CD8-positive, alpha-beta memory T cell (primary cell): ENCODE measurements at regions not wholly inside any gene's neighbourhood (a gene's known extent, or its start where the extent isn't known, plus 50 kb on each side); places are given as distances from the start of the nearest gene placed in this dataset.

Experiments used
- CTCF ChIA-PET: fragments of 350-600 bp; sonication (Branson Sonifier 250); formaldehyde crosslinking; loops from one replicate; lab custom pipeline; 2021; ENCODE audit warnings: antibody characterized with exemption; lab: Charles Lee
- POLR2A ChIA-PET: fragments of 350-600 bp; sonication (Branson Sonifier 250); formaldehyde crosslinking; loops from one replicate; lab custom pipeline; 2021; ENCODE audit warnings: antibody characterized with exemption; lab: Charles Lee
- DNase-seq, 5 donors: peaks; one replicate each; pipeline versions ENCODE4 v3.0.0 to v3.0.0-alpha.2; 2020 to 2022; ENCODE audit warnings: mixed read lengths in 1 of 5
- H3K27ac ChIP-seq: one replicate; pipeline ENCODE4 v1.7.0; 2013; ENCODE audit warnings: low read depth, mild to moderate bottlenecking, low read length, moderate library complexity
- H3K27me3 ChIP-seq: 2 replicates; pipeline ENCODE4 v1.7.0; 2013; ENCODE audit warnings: low read length, mild to moderate bottlenecking; ENCODE audit not compliant: insufficient read depth, poor library complexity, severe bottlenecking
- H3K36me3 ChIP-seq: 2 replicates; pipeline ENCODE4 v1.7.0; 2013; ENCODE audit warnings: mild to moderate bottlenecking, low read length, moderate library complexity; ENCODE audit not compliant: insufficient read depth
- H3K4me1 ChIP-seq: 2 replicates; pipeline ENCODE4 v1.7.0; 2013; ENCODE audit warnings: mild to moderate bottlenecking, low read length, moderate library complexity; ENCODE audit not compliant: insufficient read depth
- H3K4me3 ChIP-seq: 2 replicates; pipeline ENCODE4 v1.7.0; 2013; ENCODE audit warnings: mild to moderate bottlenecking, low read length
- H3K9me3 ChIP-seq: 2 replicates; pipeline ENCODE4 v1.7.0; 2013; ENCODE audit warnings: mild to moderate bottlenecking, low read length
- H3K27ac Mint-ChIP-seq, 8 donors: one replicate each; pipeline ENCODE4 v1.8.0; 2020 to 2021; ENCODE audit warnings: mixed read lengths in 8 of 8, mild to moderate bottlenecking in 6 of 8, inconsistent platforms in 3 of 8, moderate library complexity in 3 of 8
- H3K27me3 Mint-ChIP-seq, 2 donors: one replicate each; pipeline ENCODE4 v1.8.0; 2020 to 2021; ENCODE audit warnings: mixed read lengths in 2 of 2, mild to moderate bottlenecking in 1 of 2, moderate library complexity in 1 of 2
- H3K36me3 Mint-ChIP-seq, 3 donors: one replicate each; pipeline ENCODE4 v1.8.0; 2020 to 2021; ENCODE audit warnings: mixed read lengths in 3 of 3, inconsistent platforms in 1 of 3, mild to moderate bottlenecking in 1 of 3
- H3K4me1 Mint-ChIP-seq, 3 donors: one replicate each; pipeline ENCODE4 v1.8.0; 2020 to 2021; ENCODE audit warnings: mixed read lengths in 3 of 3, inconsistent platforms in 1 of 3, mild to moderate bottlenecking in 1 of 3
- H3K4me3 Mint-ChIP-seq, 7 donors: one replicate each; pipeline ENCODE4 v1.8.0; 2020 to 2021; ENCODE audit warnings: mixed read lengths in 7 of 7, mild to moderate bottlenecking in 6 of 7, moderate library complexity in 4 of 7, inconsistent platforms in 2 of 7
- H3K9me3 Mint-ChIP-seq, 5 donors: one replicate each; pipeline ENCODE4 v1.8.0; 2020 to 2022; ENCODE audit warnings: mixed read lengths in 5 of 5, mild to moderate bottlenecking in 3 of 5, moderate library complexity in 2 of 5, inconsistent platforms in 1 of 5

DNA sequence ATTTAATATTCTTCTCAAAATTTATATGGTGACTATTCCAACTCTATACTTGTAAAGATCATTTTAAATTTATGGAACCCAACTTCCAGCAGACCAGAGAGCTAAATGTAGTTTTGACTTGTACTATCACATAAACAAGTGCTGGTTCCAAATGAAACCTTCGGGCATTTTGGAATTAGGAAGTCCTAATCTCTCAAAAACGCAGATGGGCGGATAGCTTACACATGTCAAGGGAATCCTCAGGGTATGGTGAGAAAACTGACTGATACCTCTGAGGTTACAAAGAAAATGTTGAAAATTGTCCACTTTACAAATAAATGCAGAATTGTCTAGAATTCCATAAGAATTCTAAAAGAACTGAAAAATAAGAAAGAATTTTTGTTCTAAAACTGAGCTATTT, 224.1 kb downstream of the SS18 start:
- H3K9me3 ChIP-seq, result no peaks in the 10 kb centered on the region
- no peak for DNase-seq
- peaks cover 0 to 4% (median 0%) of the 10 kb centered on the region in 5 donors for H3K9me3 Mint-ChIP-seq
- peaks cover 9 to 24% of the 10 kb centered on the region in 2 donors for H3K27me3 Mint-ChIP-seq
- ChIA-PET POLR2A (no interaction called here), CTCF (interaction anchor here (1.4 kb wide), 1 partner anchor 11 kb away, joined by 3 read pairs; no protein-coding TSS in a partner anchor)
- no peaks in the 10 kb centered on the region for H3K36me3 ChIP-seq
- H3K27ac Mint-ChIP-seq, result no peak overlapping the region
- no peaks in the 10 kb centered on the region for H3K4me1 ChIP-seq
- H3K36me3 Mint-ChIP-seq, result no peaks in the 10 kb centered on the region
- no peaks in the 10 kb centered on the region for H3K27me3 ChIP-seq
- H3K27ac ChIP-seq, result no peak overlapping the region
- no peak overlapping the region for H3K4me3 Mint-ChIP-seq
- no peak overlapping the region for H3K4me3 ChIP-seq
- no peaks in the 10 kb centered on the region for H3K4me1 Mint-ChIP-seq

DNA sequence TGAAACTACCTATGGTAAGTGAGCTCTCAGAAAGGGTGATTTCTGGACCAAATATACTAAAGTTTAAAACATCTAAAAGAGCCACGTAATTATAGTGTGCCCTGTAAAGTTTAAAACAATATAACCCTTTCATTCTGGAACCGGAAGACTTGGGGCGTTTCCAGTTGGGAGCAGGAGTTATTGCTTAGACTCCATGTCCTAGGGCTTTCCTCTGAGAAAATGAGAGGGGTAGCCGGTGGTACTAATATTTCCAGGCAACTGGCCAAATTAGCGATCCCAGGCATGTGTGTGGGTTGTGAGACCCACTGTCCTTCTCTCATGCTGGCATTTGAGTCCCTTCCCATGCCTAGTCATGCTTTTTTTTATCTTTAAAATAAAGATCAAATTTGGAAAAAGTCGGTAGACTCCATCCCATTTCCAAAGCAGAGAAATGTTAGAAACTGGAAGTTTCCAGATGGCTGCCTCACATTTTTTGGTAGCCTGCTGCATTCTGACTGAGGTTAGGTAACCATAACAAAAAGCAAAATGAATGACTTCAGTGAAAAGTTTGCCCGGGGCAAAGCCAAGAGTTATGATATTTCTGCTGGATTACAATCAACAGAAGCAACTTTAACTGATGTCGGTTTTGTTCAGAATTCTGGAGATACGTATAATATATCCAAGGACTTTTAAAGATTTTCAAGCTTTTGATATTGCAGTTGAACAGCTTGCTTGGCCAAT, 227.4 kb downstream of the SS18 start:
- Histone ChIP-seq H3K4me3 (no peak overlapping the region), H3K27ac (no peak overlapping the region), H3K9me3 (no peaks in the 10 kb centered on the region), H3K4me1 (no peaks in the 10 kb centered on the region), H3K27me3 (no peaks in the 10 kb centered on the region), H3K36me3 (no peaks in the 10 kb centered on the region)
- ChIA-PET POLR2A (no interaction called here), CTCF (no interaction called here)
- Mint-ChIP-seq H3K9me3 (no peaks in the 10 kb centered on the region), H3K4me1 (no peaks in the 10 kb centered on the region), H3K27ac (no peak overlapping the region), H3K36me3 (no peaks in the 10 kb centered on the region), H3K27me3 (peaks cover 10 to 15% of the 10 kb centered on the region in 2 donors), H3K4me3 (no peak overlapping the region)
- no peak for DNase-seq

DNA sequence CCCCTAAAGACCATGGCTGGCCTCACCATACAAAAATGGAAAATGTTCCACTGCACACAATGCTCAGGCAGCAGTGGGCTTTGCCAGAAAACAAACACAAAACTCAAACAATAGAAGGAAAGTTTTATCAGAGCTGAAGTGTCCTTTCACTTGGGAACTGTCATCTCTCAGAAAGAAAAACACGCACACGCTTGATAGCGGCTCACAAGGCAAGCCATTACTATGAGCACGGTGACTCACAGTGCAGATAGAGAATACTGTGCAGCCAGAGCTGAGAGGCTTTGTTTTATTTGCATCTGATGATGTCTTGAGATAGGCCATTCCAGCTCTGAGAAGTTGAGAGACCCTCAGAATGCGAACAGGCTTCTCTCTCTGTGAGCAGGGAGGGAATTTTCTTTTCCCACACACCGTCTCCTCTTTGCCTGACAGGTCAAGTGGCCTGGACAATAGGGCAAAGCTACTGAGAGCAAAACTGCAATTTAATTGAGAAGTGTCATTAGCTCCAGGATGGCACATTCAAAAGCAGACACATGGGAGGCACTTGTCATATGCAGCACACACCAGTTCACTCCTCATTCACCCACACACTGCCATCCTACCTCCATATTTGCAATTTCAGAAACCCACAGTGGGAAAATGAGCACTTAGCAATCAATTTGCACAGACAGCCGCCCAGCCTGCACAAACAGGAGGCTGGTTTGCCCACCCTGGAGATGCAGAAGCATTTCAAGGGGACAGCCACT, 236.6 kb downstream of the SS18 start:
- DNase-seq, result no peak
- POLR2A ChIA-PET, result no interaction called here
- Histone ChIP-seq H3K27ac (no peak overlapping the region), H3K9me3 (no peaks in the 10 kb centered on the region), H3K36me3 (no peaks in the 10 kb centered on the region), H3K27me3 (no peaks in the 10 kb centered on the region), H3K4me3 (no peak overlapping the region), H3K4me1 (no peaks in the 10 kb centered on the region)
- H3K36me3 Mint-ChIP-seq, result no peaks in the 10 kb centered on the region
- CTCF ChIA-PET, result no interaction called here
- no peak overlapping the region for H3K27ac Mint-ChIP-seq
- H3K4me1 Mint-ChIP-seq, result no peaks in the 10 kb centered on the region
- peaks cover 3 to 8% of the 10 kb centered on the region in 2 donors for H3K27me3 Mint-ChIP-seq
- no peaks in the 10 kb centered on the region for H3K9me3 Mint-ChIP-seq
- H3K4me3 Mint-ChIP-seq, result no peak overlapping the region

DNA sequence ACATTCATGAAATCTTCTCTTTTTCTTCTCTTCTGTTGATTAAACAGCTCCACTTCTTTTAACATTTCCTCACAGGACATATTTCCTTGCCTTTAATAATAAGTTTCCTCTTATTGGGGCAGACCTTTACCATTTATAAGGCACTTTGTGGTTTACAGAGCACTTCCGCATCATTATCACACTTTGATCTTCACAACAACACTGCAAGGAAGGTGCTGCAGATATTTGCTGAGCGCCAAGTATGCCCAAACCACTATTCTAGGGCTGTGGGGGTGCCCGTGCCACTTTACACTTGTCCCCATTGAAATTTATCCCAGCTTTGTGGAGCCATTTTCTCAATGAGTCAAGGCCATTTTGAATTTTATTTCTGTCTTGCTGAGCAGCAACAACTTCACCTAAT, 246.6 kb downstream of the SS18 start:
- no peak overlapping the region for H3K4me3 Mint-ChIP-seq
- H3K36me3 ChIP-seq, result no peaks in the 10 kb centered on the region
- H3K27ac ChIP-seq, result no peak overlapping the region
- ChIA-PET CTCF (interaction anchor here (1.3 kb wide), 1 partner anchor 11 kb away, joined by 4 read pairs; no protein-coding TSS in a partner anchor), POLR2A (no interaction called here)
- peak overlapping the region in 1 of 8 donors; percentile 14 for H3K27ac Mint-ChIP-seq
- H3K9me3 Mint-ChIP-seq, result peaks cover 0 to 2% (median 0%) of the 10 kb centered on the region in 5 donors
- H3K27me3 ChIP-seq, result no peaks in the 10 kb centered on the region
- no peak for DNase-seq
- no peaks in the 10 kb centered on the region for H3K4me1 ChIP-seq
- no peaks in the 10 kb centered on the region for H3K9me3 ChIP-seq
- H3K4me3 ChIP-seq, result no peak overlapping the region
- H3K36me3 Mint-ChIP-seq, result no peaks in the 10 kb centered on the region
- H3K27me3 Mint-ChIP-seq, result peaks cover 5 to 8% of the 10 kb centered on the region in 2 donors
- peaks cover 7 to 8% (median 7%) of the 10 kb centered on the region in 3 donors for H3K4me1 Mint-ChIP-seq

DNA sequence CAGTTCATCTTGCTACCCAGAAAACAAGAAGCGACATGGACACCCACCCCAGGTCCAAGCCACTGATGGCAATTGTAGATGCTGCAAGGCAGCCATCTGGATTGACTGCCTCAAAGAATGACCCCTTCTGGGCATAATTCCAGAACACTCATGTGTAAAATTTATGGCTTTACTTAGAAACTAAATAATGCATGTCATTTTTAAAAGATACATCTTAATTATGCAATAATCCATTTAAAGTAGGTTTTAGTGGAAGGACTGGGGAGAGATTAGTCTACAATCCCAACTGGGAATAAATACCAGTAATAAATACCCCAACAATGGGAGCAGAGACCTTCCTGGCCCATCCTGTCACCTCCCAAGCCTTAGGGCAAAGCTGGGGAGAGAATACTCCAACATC, 247.7 kb downstream of the SS18 start:
- ChIA-PET POLR2A (no interaction called here), CTCF (no interaction called here)
- Mint-ChIP-seq H3K36me3 (no peaks in the 10 kb centered on the region), H3K9me3 (peaks cover 0 to 2% (median 0%) of the 10 kb centered on the region in 5 donors), H3K27ac (no peak overlapping the region), H3K27me3 (peaks cover 5 to 7% of the 10 kb centered on the region in 2 donors), H3K4me1 (peaks cover 7 to 8% (median 7%) of the 10 kb centered on the region in 3 donors), H3K4me3 (no peak overlapping the region)
- H3K9me3 ChIP-seq, result no peaks in the 10 kb centered on the region
- DNase-seq, result no peak
- H3K36me3 ChIP-seq, result no peaks in the 10 kb centered on the region
- no peak overlapping the region for H3K27ac ChIP-seq
- no peaks in the 10 kb centered on the region for H3K27me3 ChIP-seq
- H3K4me3 ChIP-seq, result no peak overlapping the region
- no peaks in the 10 kb centered on the region for H3K4me1 ChIP-seq

DNA sequence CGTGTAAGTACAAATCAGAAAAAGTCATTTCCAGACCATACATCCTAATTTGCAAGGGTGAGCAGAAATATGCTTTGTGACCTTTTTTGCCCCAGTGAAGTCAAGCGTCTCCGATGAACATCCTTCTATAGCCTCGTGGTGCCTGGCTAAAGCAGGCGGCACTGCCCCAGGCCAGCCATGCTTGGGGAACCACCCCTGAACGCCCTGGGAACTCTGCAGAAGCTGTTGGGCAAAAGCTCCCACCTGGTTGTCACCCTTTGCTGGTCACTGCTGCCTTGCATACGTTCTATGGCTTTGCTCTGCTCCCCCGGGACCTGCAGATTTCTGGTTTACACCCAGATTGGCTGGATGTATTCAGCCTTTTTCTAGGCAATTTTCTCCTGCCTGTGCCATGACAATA, 256.4 kb downstream of the SS18 start:
- Histone ChIP-seq H3K4me3 (no peak overlapping the region), H3K27ac (no peak overlapping the region), H3K36me3 (no peaks in the 10 kb centered on the region), H3K9me3 (no peaks in the 10 kb centered on the region), H3K27me3 (no peaks in the 10 kb centered on the region), H3K4me1 (no peaks in the 10 kb centered on the region)
- Mint-ChIP-seq H3K27ac (no peak overlapping the region), H3K4me1 (no peaks in the 10 kb centered on the region), H3K9me3 (peaks cover 0 to 8% (median 0%) of the 10 kb centered on the region in 5 donors), H3K36me3 (no peaks in the 10 kb centered on the region), H3K4me3 (no peak overlapping the region), H3K27me3 (peaks cover 4 to 10% of the 10 kb centered on the region in 2 donors)
- ChIA-PET CTCF (no interaction called here), POLR2A (no interaction called here)
- no peak for DNase-seq

DNA sequence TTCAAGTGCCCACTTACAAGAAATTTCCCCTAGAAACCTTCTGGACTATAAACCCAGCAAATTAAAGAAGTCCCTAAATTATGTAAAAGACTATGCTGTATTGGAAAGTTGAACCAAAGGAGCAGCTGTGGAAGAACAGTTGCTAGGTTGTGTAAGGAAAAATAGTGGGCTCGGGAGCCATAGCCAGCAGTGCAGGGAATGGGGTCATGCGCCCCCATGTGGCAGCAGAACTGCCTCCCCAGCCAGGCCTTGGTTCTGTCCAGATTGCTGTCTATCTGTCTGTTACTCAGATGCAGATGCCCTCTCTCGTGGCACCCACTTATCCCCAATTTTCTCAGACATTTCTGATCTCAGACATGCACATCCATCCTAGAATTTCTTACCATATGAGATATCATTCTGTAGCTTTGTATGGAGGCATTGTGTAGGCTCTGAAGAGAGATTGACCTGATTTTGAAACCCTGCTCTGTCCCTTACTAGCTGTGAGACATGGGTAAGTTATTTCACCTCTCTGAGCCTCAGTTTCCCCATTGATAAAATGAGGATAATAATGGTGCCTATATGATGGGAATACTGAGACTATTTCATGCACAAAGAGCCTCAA, 258.3 kb downstream of the SS18 start:
- no peak overlapping the region for H3K4me3 ChIP-seq
- no peak overlapping the region for H3K27ac Mint-ChIP-seq
- no peaks in the 10 kb centered on the region for H3K36me3 Mint-ChIP-seq
- peaks cover 0 to 8% (median 0%) of the 10 kb centered on the region in 5 donors for H3K9me3 Mint-ChIP-seq
- ChIA-PET CTCF (interaction anchor here (1.5 kb wide), 1 partner anchor 12 kb away, joined by 4 read pairs; no protein-coding TSS in a partner anchor), POLR2A (no interaction called here)
- H3K27ac ChIP-seq, result no peak overlapping the region
- H3K9me3 ChIP-seq, result no peaks in the 10 kb centered on the region
- no peaks in the 10 kb centered on the region for H3K4me1 ChIP-seq
- H3K27me3 Mint-ChIP-seq, result peaks cover 4 to 10% of the 10 kb centered on the region in 2 donors
- no peak overlapping the region for H3K4me3 Mint-ChIP-seq
- no peak for DNase-seq
- H3K27me3 ChIP-seq, result no peaks in the 10 kb centered on the region
- no peaks in the 10 kb centered on the region for H3K36me3 ChIP-seq
- H3K4me1 Mint-ChIP-seq, result no peaks in the 10 kb centered on the region

DNA sequence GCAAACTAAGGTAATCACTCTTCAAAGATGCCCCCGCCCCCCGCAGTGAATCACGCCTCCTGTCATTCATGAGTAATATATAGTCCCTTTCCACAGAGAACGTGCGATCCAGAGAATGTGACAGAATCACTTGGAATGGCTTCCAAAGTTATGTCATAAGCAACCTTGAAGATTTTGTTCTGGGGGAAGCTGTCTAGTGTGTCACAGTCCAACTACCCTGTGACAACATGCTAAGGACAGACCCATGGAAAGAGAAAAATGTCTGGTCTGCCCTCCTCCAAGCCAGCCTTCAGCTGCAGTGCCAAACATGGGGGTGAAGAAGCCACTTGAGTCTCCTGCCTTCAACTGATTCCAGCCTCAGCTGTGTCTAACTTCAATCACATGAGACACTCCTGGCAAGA, 259.1 kb downstream of the SS18 start:
- Mint-ChIP-seq H3K9me3 (peaks cover 0 to 3% (median 0%) of the 10 kb centered on the region in 5 donors), H3K4me1 (no peaks in the 10 kb centered on the region), H3K27ac (no peak overlapping the region), H3K27me3 (peaks cover 0 to 7% of the 10 kb centered on the region in 2 donors), H3K4me3 (no peak overlapping the region), H3K36me3 (no peaks in the 10 kb centered on the region)
- no peak overlapping the region for H3K4me3 ChIP-seq
- no peaks in the 10 kb centered on the region for H3K36me3 ChIP-seq
- H3K27me3 ChIP-seq, result no peaks in the 10 kb centered on the region
- no peak overlapping the region for H3K27ac ChIP-seq
- POLR2A ChIA-PET, result no interaction called here
- CTCF ChIA-PET, result no interaction called here
- no peaks in the 10 kb centered on the region for H3K9me3 ChIP-seq
- no peaks in the 10 kb centered on the region for H3K4me1 ChIP-seq
- DNase-seq, result no peak
